ENCODE measurements at regions not wholly inside any gene's neighbourhood (a gene's known extent, or its start where the extent isn't known, plus 50 kb on each side); places are given as distances from the start of the nearest gene placed in this dataset.
"Not testable (repeated sequence)": the region's sequence is repeated elsewhere in the genome, so short reads cannot be mapped to it uniquely, and the experiment has no call there.

DNA sequence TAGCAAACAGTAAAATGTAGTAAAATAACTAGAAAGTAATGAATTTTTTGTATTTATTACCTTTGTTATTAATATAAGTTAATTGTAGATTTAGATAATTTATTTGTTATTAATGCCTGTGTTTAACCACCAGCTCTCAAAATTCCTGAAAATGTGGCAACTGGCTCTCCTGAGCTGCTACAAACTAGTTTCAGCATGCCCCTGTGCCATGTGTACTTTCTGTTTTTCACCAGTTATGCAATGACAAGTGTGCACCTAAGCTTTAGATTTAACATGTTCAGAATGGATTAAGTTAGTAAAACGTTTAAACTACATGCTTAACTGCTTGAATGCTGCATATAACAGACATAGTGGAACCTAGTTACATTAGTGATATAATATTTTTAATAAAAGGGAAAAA, 88.1 kb downstream of the POSTN start:
- no peak for DNase-seq

GRCh38 chr13:37505531-37505930, 93.0 kb downstream of the POSTN start:
- DNase-seq = no peak

DNA sequence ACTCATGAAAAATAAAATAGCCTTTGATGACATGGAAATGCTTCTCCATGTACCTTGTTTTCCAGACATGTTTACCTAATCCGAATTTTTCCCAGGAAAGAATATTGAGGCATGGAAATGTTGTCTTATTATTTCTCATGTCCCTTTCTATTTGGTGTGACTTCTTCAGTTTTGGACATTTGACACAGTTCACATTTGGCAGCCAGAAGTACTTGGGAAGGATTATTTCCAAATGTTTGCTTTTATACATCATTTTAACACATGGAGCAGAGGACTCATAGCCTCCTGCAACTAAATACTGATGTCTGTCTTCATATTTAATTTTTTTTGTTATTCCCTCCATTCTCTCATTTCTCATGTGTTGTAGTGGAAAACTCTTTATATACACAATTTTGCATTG, 94.3 kb downstream of the POSTN start:
- no peak for DNase-seq

- no peak for DNase-seq
Observed at GRCh38 chr13:37503287-37503686, 95.3 kb downstream of the POSTN start.

DNA sequence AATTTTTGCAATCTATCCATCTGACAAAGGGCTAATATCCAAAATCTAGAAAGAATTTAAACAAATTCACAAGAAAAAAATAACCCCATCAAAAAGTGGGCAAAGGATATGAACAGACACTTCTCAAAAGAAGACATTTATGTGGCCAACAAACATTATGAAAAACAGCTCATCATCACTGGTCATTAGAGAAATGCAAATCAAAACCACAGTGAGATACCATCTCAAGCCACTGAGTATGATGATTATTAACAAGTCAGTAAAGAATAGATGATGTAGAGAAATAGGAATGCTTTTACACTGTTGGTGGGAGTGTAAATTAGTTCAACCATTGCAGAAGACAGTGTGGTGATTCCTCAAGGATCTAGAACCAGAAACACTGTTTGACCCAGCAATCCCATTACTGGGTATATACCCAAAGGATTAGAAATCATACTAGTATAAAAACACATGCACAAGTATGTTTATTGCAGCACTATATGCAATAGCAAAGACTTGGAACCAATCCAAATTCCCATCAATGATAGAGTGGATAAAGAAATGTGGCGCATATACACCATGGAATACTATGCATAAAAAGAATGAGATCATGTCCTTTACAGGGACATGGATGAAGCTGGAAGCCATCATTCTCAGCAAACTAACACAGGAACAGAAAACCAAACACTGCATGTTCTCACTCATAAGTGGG, 96.1 kb downstream of the POSTN start:
- not testable (repeated sequence) for DNase-seq

DNA sequence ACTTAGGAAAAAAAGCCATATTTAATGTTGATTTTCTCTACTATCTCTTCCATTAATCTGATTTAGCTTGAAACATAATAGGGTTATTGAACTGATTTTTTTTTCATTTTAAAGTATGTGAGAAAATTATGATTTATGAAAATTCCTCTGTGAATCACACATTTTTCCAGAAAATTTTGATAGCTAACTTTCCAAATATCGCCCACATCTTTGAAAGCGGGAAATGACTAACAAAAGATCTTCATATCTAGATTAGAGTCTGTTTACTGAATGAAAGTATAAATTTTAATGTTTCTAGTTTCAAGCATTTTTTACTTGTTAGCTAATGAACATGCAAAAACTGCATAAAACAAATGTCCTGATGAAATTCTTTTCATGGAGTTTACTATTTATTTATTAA, 97.4 kb downstream of the POSTN start:
- DNase-seq = no peak

GRCh38 chr13:37495046-37495445, 103.5 kb downstream of the POSTN start:
- DNase-seq = no peak

DNA sequence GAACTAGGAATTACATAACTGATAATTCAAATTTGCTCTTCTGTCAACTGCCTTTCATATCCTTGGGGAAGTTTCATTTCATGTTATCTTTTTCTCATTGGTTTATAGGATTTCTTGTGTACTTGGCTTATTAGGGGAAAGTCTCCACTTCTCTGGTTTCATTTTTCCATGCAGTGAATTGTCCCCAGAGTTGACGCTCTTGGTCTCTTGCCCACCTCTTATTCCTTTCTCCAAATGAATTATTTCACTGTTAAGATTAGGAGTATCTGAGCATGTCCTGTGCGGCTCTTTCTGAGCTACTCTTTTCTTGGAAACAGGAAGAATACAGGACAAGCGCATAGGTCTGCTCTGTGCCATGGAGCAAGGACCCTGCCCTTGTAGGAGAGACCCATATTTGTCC, 104.8 kb downstream of the POSTN start:
- no peak for DNase-seq

GRCh38 chr13:37492741-37493514, 105.6 kb downstream of the POSTN start:
- no peak for DNase-seq

DNA sequence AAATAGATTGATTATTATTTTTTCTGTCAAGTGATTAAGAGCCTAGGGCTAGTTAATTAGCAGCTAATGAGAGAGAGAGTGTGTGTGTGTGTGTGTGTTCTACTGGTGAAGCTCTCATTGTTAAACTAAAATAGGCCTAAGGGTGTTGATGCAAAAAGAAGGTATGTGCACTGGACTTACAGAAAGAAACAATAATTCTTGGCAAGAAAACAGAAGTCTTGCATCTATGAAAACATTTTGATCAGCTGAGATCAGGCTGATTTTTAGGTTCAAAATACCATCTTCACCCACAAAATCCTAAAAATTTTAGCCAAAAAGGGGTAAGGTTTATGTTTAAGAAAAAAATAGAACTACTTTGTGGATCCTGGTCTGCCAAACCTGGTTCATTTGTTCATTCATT, 106.5 kb downstream of the POSTN start:
- no peak for DNase-seq

GRCh38 chr13:37491661-37492060, 106.9 kb downstream of the POSTN start:
- DNase-seq = no peak

DNA sequence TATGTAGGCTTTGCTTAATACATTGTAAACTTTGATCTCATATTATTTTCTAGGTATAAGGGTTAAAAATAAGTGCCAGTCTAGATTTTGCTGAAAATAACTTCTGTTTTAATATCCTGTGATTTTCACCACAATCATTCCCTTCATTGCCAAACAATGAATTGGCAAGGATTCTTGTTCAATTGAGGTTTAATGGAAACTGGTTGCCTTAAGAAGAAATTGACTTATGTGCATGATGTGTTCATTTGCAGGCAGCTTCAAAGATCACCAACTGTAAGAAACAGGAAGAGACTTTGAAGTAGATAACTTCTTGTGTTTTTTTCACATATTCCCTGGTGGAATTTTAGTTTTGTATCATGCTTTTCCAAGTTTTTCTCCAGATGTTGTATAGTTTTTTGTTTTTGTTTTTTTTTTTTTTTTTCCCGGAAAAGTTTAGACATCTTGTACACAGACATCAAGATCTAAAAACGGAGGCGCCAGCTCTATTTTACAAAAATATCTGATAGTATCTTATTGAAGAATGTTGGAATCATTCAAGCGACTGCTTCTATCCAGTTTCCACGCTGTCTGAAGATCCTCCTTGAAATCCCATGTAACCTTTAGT, 108.3 kb downstream of the POSTN start:
- no peak for DNase-seq

GRCh38 chr13:37488726-37489125, 109.8 kb downstream of the POSTN start:
- no peak for DNase-seq

DNA sequence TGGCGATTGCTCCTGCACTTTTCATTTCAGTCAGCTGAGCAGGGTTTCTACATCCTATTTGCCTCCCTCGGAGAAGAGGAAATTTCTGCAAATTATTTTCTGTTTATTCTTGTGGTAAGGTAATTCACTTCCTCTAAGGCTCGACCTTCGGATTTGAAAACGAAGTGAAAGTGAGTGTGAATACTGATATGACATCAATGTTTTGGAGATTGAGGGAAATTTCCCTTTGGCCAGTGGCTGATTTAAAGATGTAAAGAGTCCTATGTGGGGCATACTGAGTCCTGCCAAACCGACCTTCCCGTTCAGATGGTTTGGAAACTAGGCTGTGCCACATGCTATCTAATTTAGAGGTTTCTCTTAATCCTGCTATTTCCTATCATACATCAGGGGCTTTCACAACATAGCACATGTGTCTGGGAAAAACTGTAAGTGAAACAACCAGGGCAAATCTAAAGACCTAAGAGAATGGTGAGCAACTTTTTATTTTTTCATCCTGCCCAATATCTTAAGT, 112.3 kb downstream of the POSTN start:
- no peak for DNase-seq

GRCh38 chr13:37485756-37486155, 112.8 kb downstream of the POSTN start:
- DNase-seq = no peak

GRCh38 chr13:37484056-37484455, 114.5 kb downstream of the POSTN start:
- no peak for DNase-seq

DNA sequence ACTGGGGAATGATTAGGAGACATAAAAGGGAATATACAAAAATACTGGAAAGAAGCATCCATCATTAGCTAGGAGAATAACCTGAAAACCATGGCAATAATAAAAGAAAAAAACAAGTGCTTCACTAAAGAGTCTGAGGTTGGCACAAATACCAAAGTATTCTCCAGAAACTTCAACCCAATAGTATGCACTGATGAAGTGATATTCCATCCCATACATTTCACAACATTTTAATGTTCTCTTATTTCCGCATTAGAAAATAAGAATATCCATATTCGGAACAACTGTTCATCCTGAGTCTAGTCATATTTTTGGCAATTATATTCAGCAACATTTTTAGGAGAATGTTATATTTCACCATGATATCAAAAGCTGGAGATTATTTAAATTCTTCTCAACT, 116.2 kb downstream of the POSTN start:
- no peak for DNase-seq

DNA sequence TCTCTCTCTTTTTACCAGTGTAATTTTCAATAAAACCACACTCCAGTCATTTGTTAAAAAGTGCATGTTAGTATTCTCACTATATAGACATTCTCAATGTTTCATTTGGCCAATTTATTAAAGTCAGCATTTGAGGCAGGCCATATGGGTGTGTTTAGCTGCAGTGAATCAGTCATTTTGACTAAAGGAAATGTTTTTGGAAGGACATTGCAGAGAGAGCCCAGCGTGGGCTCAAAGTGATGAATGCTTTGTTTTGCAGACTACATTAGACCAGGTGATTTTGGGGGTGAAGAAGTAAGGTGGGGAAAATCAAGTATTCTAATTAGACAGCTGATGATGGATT, 116.7 kb downstream of the POSTN start:
- DNase-seq = no peak

GRCh38 chr13:37481011-37481884, 117.3 kb downstream of the POSTN start:
- DNase-seq = peak; percentile 5

GRCh38 chr13:37479916-37480315, 118.7 kb downstream of the POSTN start:
- DNase-seq = no peak

- DNase-seq = no peak
Observed at GRCh38 chr13:37476874-37477273, 121.7 kb downstream of the POSTN start.

GRCh38 chr13:37475966-37476365, 122.6 kb downstream of the POSTN start:
- DNase-seq = no peak

- DNase-seq = no peak
Observed at GRCh38 chr13:37475151-37475550, 123.4 kb downstream of the POSTN start.
